ENCODE measurements at regions not wholly inside any gene's neighbourhood (a gene's known extent, or its start where the extent isn't known, plus 50 kb on each side); places are given as distances from the start of the nearest gene placed in this dataset.

- no peak for TF ChIP-seq CTCF (IDR thresholded peaks at IDR 0.05; ENCODE audit: extremely low read depth, missing control alignments)
- no peak for DNase-seq (ENCODE audit: low spot score)
Measured at GRCh38 chr9:16161483-16161882, 608.6 kb downstream of the CCDC171 start.

- no peak for TF ChIP-seq CTCF (IDR thresholded peaks at IDR 0.05; ENCODE audit: extremely low read depth, missing control alignments)
- DNase-seq (ENCODE audit: low spot score) = no peak
Measured at GRCh38 chr9:16170119-16170518, 617.3 kb downstream of the CCDC171 start.

GRCh38 chr9:16171911-16172310 lies 619.1 kb downstream of the CCDC171 start:
- no peak for TF ChIP-seq CTCF (IDR thresholded peaks at IDR 0.05; ENCODE audit: extremely low read depth, missing control alignments)
- no peak for DNase-seq (ENCODE audit: low spot score)

GRCh38 chr9:16172796-16173195 lies 620.0 kb downstream of the CCDC171 start:
- TF ChIP-seq CTCF (IDR thresholded peaks at IDR 0.05; ENCODE audit: extremely low read depth, missing control alignments) = no peak
- no peak for DNase-seq (ENCODE audit: low spot score)

- no peak for TF ChIP-seq CTCF (IDR thresholded peaks at IDR 0.05; ENCODE audit: extremely low read depth, missing control alignments)
- DNase-seq (ENCODE audit: low spot score) = no peak
Measured at GRCh38 chr9:16174915-16175314, 622.1 kb downstream of the CCDC171 start.

GRCh38 chr9:16175461-16175860 lies 622.6 kb downstream of the CCDC171 start:
- no peak for TF ChIP-seq CTCF (IDR thresholded peaks at IDR 0.05; ENCODE audit: extremely low read depth, missing control alignments)
- DNase-seq (ENCODE audit: low spot score) = no peak

- DNase-seq (ENCODE audit: low spot score) = no peak
- no peak for TF ChIP-seq CTCF (IDR thresholded peaks at IDR 0.05; ENCODE audit: extremely low read depth, missing control alignments)
Measured at GRCh38 chr9:16178294-16178693, 625.5 kb downstream of the CCDC171 start.

Data from GM20000 (cell line).